DOHH2 (cell line): ENCODE measurements at regions not wholly inside any gene's neighbourhood (a gene's known extent, or its start where the extent isn't known, plus 50 kb on each side); places are given as distances from the start of the nearest gene placed in this dataset.

Experiments used
- EZH2phosphoT487 ChIP-seq: fragments of 200-600 bp; sonication (generic); IDR thresholded peaks from 2 replicates; pipeline ENCODE4 v1.6.1; 2017; ENCODE audit warnings: borderline replicate concordance, mild to moderate bottlenecking, antibody characterized with exemption, low read length, moderate library complexity, mixed read lengths
- TF ChIP-seq, protein P1 (sequence below): fragments of 200-600 bp; sonication (generic); IDR thresholded peaks from one replicate; pipeline ENCODE4 v1.5.1; 2014; ENCODE audit warnings: antibody characterized with exemption, mild to moderate bottlenecking, low read depth, low read length; ENCODE audit not compliant: poor library complexity, severe bottlenecking

GRCh38 chr1:221161571-221162041, 282.4 kb downstream of the HLX start:
- TF ChIP-seq, protein P1, sequence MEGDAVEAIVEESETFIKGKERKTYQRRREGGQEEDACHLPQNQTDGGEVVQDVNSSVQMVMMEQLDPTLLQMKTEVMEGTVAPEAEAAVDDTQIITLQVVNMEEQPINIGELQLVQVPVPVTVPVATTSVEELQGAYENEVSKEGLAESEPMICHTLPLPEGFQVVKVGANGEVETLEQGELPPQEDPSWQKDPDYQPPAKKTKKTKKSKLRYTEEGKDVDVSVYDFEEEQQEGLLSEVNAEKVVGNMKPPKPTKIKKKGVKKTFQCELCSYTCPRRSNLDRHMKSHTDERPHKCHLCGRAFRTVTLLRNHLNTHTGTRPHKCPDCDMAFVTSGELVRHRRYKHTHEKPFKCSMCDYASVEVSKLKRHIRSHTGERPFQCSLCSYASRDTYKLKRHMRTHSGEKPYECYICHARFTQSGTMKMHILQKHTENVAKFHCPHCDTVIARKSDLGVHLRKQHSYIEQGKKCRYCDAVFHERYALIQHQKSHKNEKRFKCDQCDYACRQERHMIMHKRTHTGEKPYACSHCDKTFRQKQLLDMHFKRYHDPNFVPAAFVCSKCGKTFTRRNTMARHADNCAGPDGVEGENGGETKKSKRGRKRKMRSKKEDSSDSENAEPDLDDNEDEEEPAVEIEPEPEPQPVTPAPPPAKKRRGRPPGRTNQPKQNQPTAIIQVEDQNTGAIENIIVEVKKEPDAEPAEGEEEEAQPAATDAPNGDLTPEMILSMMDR = no peak
- no peak for TF ChIP-seq EZH2phosphoT487
